SH-SY5Y (cell line): ENCODE measurements at regions not wholly inside any gene's neighbourhood (a gene's known extent, or its start where the extent isn't known, plus 50 kb on each side); places are given as distances from the start of the nearest gene placed in this dataset.

Source experiments
- GATA2 ChIP-seq: IDR thresholded peaks from 2 replicates; pipeline ENCODE4 v1.6.1; 2011; ENCODE audit warnings: mild to moderate bottlenecking, low read depth, low read length
- GATA3 ChIP-seq: IDR thresholded peaks from 2 replicates; pipeline ENCODE4 v1.6.1; 2011; ENCODE audit warnings: low read depth, mild to moderate bottlenecking, low read length, moderate library complexity

DNA sequence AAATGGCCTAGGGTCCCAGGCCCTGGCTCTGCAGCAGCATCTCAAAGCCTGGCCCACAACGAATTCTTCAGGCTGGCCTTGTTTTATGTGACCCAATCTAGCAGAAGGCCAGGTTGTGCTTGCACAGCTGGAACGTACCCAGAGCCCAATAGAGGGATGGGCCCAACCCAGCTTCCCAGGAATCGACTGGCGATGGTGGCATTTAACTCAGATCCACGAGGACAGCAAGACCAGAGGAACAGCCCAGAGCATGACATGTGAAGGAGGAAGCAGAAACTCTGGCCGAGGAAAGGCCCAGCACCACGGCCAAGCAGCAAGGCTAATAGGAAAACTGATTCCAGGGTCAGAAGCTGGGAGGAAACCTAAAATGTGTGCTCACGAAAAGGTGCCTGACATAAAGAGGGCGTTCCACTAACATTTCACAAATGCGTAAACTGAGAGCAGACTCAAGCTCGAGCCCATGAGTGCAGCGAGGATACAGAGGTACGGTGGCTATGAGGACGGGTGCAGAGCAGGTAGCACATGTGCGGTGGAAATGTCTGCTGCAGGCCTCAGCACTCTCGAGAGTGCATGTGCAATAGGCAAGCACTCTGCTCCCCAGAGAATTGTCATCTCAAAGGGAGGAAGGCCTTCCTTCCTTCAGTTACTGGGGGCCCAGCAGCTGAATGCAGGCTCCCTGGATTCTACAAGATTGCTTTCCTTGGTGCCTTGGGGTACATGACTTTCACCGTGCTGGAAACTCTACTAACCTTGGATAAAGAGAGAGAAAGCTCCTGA is 156.9 kb upstream of the GLI2 start:
- TF ChIP-seq GATA2 (no peak), GATA3 (no peak)
